ENCODE measurements at regions not wholly inside any gene's neighbourhood (a gene's known extent, or its start where the extent isn't known, plus 50 kb on each side); places are given as distances from the start of the nearest gene placed in this dataset.

DNA sequence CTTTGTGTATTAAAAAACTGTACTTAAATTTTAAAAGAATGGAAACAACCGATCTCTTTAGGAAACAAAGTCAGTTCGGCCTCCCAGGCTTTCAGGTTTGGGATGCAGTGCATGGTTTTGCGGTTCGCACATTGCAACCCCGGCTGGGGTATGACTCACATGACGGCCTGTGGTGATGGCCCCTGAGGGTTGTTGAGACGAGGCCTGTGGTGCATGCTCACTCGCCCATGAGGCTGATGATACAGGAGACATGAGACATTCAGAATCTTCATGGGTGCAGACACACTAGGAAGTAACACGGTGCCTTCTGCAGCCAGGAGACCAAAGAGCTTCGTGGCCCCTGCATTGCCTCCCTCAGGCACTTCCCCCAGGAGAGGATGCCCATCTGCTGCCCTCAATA lies 724.6 kb upstream of the SALL3 start:
- TF ChIP-seq, protein P1, sequence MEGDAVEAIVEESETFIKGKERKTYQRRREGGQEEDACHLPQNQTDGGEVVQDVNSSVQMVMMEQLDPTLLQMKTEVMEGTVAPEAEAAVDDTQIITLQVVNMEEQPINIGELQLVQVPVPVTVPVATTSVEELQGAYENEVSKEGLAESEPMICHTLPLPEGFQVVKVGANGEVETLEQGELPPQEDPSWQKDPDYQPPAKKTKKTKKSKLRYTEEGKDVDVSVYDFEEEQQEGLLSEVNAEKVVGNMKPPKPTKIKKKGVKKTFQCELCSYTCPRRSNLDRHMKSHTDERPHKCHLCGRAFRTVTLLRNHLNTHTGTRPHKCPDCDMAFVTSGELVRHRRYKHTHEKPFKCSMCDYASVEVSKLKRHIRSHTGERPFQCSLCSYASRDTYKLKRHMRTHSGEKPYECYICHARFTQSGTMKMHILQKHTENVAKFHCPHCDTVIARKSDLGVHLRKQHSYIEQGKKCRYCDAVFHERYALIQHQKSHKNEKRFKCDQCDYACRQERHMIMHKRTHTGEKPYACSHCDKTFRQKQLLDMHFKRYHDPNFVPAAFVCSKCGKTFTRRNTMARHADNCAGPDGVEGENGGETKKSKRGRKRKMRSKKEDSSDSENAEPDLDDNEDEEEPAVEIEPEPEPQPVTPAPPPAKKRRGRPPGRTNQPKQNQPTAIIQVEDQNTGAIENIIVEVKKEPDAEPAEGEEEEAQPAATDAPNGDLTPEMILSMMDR (IDR thresholded peaks at IDR 0.05) = no peak
- no peak for TF ChIP-seq POLR2A (IDR thresholded peaks at IDR 0.05)
